SU-DHL-6 (cell line): ENCODE measurements at regions not wholly inside any gene's neighbourhood (a gene's known extent, or its start where the extent isn't known, plus 50 kb on each side); places are given as distances from the start of the nearest gene placed in this dataset.

Experiments
- H2AFZ ChIP-seq: fragments of 200-600 bp; sonication (generic); 2 replicates; pipeline ENCODE4 v1.6.1; 2014; ENCODE audit warnings: low read depth, mild to moderate bottlenecking, moderate library complexity, mixed read lengths, antibody characterized with exemption, low read length; ENCODE audit not compliant: severe bottlenecking
- H3F3A ChIP-seq: fragments of 200-600 bp; shearing (Covaris generic); 2 replicates; pipeline ENCODE4 v1.6.0; 2016; ENCODE audit warnings: antibody characterized with exemption, mild to moderate bottlenecking; ENCODE audit not compliant: insufficient read depth
- H3K27ac ChIP-seq: fragments of 200-600 bp; sonication (generic); 2 replicates; pipeline ENCODE4 v1.5.1; 2016; ENCODE audit warnings: low read depth, mild to moderate bottlenecking, low read length, moderate library complexity, mixed read lengths
- H3K27me3 ChIP-seq: fragments of 200-600 bp; sonication (generic), shearing (Covaris generic); 2 replicates; pipeline ENCODE4 v1.6.0; 2014; ENCODE audit warnings: mild to moderate bottlenecking, low read length
- H3K36me3 ChIP-seq: fragments of 200-600 bp; sonication (generic); 2 replicates; pipeline ENCODE4 v1.6.1; 2014; ENCODE audit warnings: mild to moderate bottlenecking, low read length, mixed read lengths
- H3K4me2 ChIP-seq: fragments of 300-600, 200-600 bp; shearing (Covaris generic), sonication (generic); 2 replicates; pipeline ENCODE4 v1.6.0; 2014; ENCODE audit warnings: low read length, low read depth, mild to moderate bottlenecking; ENCODE audit not compliant: poor library complexity, severe bottlenecking
- H3K4me3 ChIP-seq: fragments of 200-600 bp; sonication (generic); 2 replicates; pipeline ENCODE4 v1.5.1; 2014; ENCODE audit warnings: antibody characterized with exemption, low read length, mild to moderate bottlenecking, mixed read lengths; ENCODE audit not compliant: insufficient read depth, poor library complexity, severe bottlenecking
- H3K79me2 ChIP-seq: fragments of 200-600 bp; sonication (generic); 2 replicates; pipeline ENCODE4 v1.6.1; 2014; ENCODE audit warnings: mild to moderate bottlenecking, low read length, moderate library complexity; ENCODE audit not compliant: insufficient read depth
- H3K9ac ChIP-seq: fragments of 200-600 bp; sonication (generic); 2 replicates; pipeline ENCODE4 v1.7.0; 2014; ENCODE audit warnings: mild to moderate bottlenecking, low read length
- H3K9me2 ChIP-seq: fragments of 200-600 bp; sonication (generic); replicated peaks from 2 replicates; pipeline ENCODE4 v1.6.1; 2014; ENCODE audit warnings: low read length; ENCODE audit not compliant: insufficient read depth
- H3K9me3 ChIP-seq: fragments of 200-600 bp; sonication (generic); 2 replicates; pipeline ENCODE4 v1.6.1; 2014; ENCODE audit warnings: low read length, mixed read lengths; ENCODE audit not compliant: insufficient read depth
- H4K20me1 ChIP-seq: fragments of 200-600 bp; sonication (generic); 2 replicates; pipeline ENCODE4 v1.6.1; 2014; ENCODE audit warnings: low read depth, mild to moderate bottlenecking, antibody characterized with exemption, low read length, moderate library complexity, mixed read lengths
- CTCF ChIP-seq: fragments of 200-600 bp; sonication (generic); IDR thresholded peaks from one replicate; pipeline ENCODE4 v1.5.1; 2017; ENCODE audit warnings: antibody characterized with exemption, mild to moderate bottlenecking, low read length, moderate library complexity; ENCODE audit not compliant: insufficient read depth, poor library complexity, severe bottlenecking
- EZH2phosphoT487 ChIP-seq: fragments of 200-600 bp; sonication (generic), shearing (Covaris generic); conservative IDR thresholded peaks from 2 replicates; pipeline ENCODE4 v1.6.1; 2018; ENCODE audit warnings: mild to moderate bottlenecking, antibody characterized with exemption, low read length, moderate library complexity, mixed read lengths

- H3K4me2 ChIP-seq: no peak overlapping the region
- TF ChIP-seq CTCF: no peak
- TF ChIP-seq EZH2phosphoT487: no peak
These were observed 205.3 kb upstream of the RAB4A start for GRCh38 chr1:229065613-229066012.

GRCh38 chr1:229066591-229066990 lies 204.3 kb upstream of the RAB4A start:
- no peaks in the 10 kb centered on the region for H3K9me2 ChIP-seq
- H3K27ac ChIP-seq: no peak overlapping the region
- no peak overlapping the region for H3K4me2 ChIP-seq
- no peak overlapping the region for H3K4me3 ChIP-seq
- H3K27me3 ChIP-seq: no peaks in the 10 kb centered on the region
- no peak overlapping the region for H2AFZ ChIP-seq
- no peak overlapping the region for H3K9ac ChIP-seq
- no peaks in the 10 kb centered on the region for H3K9me3 ChIP-seq
- H3K79me2 ChIP-seq: no peaks in the 10 kb centered on the region
- H3K36me3 ChIP-seq: no peaks in the 10 kb centered on the region
- H4K20me1 ChIP-seq: no peaks in the 10 kb centered on the region
- no peaks in the 10 kb centered on the region for H3F3A ChIP-seq
- TF ChIP-seq EZH2phosphoT487: no peak
- TF ChIP-seq CTCF: no peak

More at GRCh38 chr1:229065613-229066012, 205.3 kb upstream of the RAB4A start:
- Histone ChIP-seq H3K27me3 (no peaks in the 10 kb centered on the region), H3F3A (no peaks in the 10 kb centered on the region), H3K9me2 (no peaks in the 10 kb centered on the region), H3K79me2 (no peaks in the 10 kb centered on the region), H3K9me3 (no peaks in the 10 kb centered on the region), H3K9ac (no peak overlapping the region), H2AFZ (no peak overlapping the region), H3K4me3 (no peak overlapping the region), H3K36me3 (no peaks in the 10 kb centered on the region), H3K27ac (no peak overlapping the region), H4K20me1 (no peaks in the 10 kb centered on the region)

GRCh38 chr1:229067546-229067945 lies 203.4 kb upstream of the RAB4A start:
- Histone ChIP-seq H3K4me2 (no peak overlapping the region), H4K20me1 (no peaks in the 10 kb centered on the region), H3F3A (no peaks in the 10 kb centered on the region), H3K79me2 (no peaks in the 10 kb centered on the region), H3K9me2 (no peaks in the 10 kb centered on the region), H3K27me3 (no peaks in the 10 kb centered on the region), H3K4me3 (no peak overlapping the region), H3K9ac (no peak overlapping the region), H3K27ac (no peak overlapping the region), H3K9me3 (no peaks in the 10 kb centered on the region), H3K36me3 (no peaks in the 10 kb centered on the region), H2AFZ (no peak overlapping the region)
- TF ChIP-seq EZH2phosphoT487 (no peak), CTCF (no peak)
